HepG2 (cell line): ENCODE measurements at regions not wholly inside any gene's neighbourhood (a gene's known extent, or its start where the extent isn't known, plus 50 kb on each side); places are given as distances from the start of the nearest gene placed in this dataset.

ENCODE experiments used
- ATAC-seq: fragments of 200-7000 bp; cut with Tn5 transposase; 3 replicates; pipeline ENCODE4 v1.9.1; 2020; ENCODE audit warnings: mild to moderate bottlenecking, moderate library complexity
- BruUV-seq: library from RNA; stranded (reverse); fragments of 400-500 nt; replicated peaks from 2 replicates; lab custom pipeline; 2021; lab: Mats Ljungman, UMichigan
- CTCF ChIA-PET: fragments of 300-600 bp; formaldehyde crosslinking; extraction: SDS; loops from one replicate; lab custom pipeline; 2021; ENCODE audit warnings: low total read pairs, inconsistent platforms, low intra/inter-chr PET ratio; lab: Yijun Ruan, JAX
- POLR2A ChIA-PET: fragments of 350-600 bp; sonication (Branson Sonifier 250); formaldehyde crosslinking; loops from one replicate; lab custom pipeline; 2020; ENCODE audit warnings: antibody characterized with exemption, inconsistent platforms; lab: Yijun Ruan, JAX
- DNase-seq: peaks from one replicate; pipeline ENCODE4 v3.0.0-alpha.2; 2015; ENCODE audit warnings: low spot score
- FAIRE-seq: peaks from 3 replicates; lab custom pipeline; 2011; peaks lifted over from hg19 to GRCh38; lab: Jason Lieb, UNC
- H2AFZ ChIP-seq: one replicate; pipeline ENCODE4 v1.6.1; 2011; ENCODE audit warnings: low read length, inconsistent platforms
- H3K27ac ChIP-seq: fragments of 300-600 bp; 3 replicates; pipeline ENCODE4 v1.8.0; 2011; ENCODE audit warnings: mixed run types, mild to moderate bottlenecking, mixed read lengths, low read length, inconsistent platforms; ENCODE audit not compliant: insufficient read depth; ENCODE audit errors: extremely low read length
- H3K27me3 ChIP-seq, 2 experiments: fragments of 200-600 bp in 1 of 2; 2 replicates in 1 of 2; 3 replicates in 1 of 2; pipeline versions ENCODE4 v1.6.0 to v1.8.0; 2011; ENCODE audit warnings: low read length in 2 of 2, mild to moderate bottlenecking in 2 of 2, moderate library complexity in 2 of 2, inconsistent platforms in 1 of 2; ENCODE audit not compliant: insufficient read depth in 2 of 2, control insufficient read depth in 1 of 2
- H3K36me3 ChIP-seq, 2 experiments: fragments of 200-600 bp in 1 of 2; replicated peaks in 1 of 2; 2 replicates in 1 of 2; 3 replicates in 1 of 2; pipeline versions ENCODE4 v1.5.1 to v1.8.0; 2011; ENCODE audit warnings: low read length in 2 of 2, inconsistent platforms in 1 of 2; ENCODE audit not compliant: insufficient read depth in 2 of 2, control insufficient read depth in 1 of 2
- H3K4me1 ChIP-seq: 2 replicates; pipeline ENCODE4 v1.5.1; 2012; ENCODE audit warnings: low read length, inconsistent platforms; ENCODE audit not compliant: insufficient read depth
- H3K4me2 ChIP-seq: 2 replicates; pipeline ENCODE4 v1.6.0; 2011; ENCODE audit warnings: low read depth, low read length, inconsistent platforms
- H3K4me3 ChIP-seq, 3 experiments: fragments of 200-600 bp in 1 of 3; sonication (generic), shearing (Covaris generic) in 1 of 3; replicated peaks in 1 of 3; 2 replicates each; pipeline ENCODE4 v1.5.1; 2011 to 2016; ENCODE audit warnings: low read length in 3 of 3, inconsistent platforms in 2 of 3, low read depth in 2 of 3, mild to moderate bottlenecking in 2 of 3, control low read depth in 1 of 3, mixed read lengths in 1 of 3; ENCODE audit not compliant: insufficient read depth in 1 of 3
- H3K79me2 ChIP-seq: one replicate; pipeline ENCODE4 v1.6.1; 2011; ENCODE audit warnings: low read length, inconsistent platforms; ENCODE audit not compliant: insufficient read depth
- H3K9ac ChIP-seq: 2 replicates; pipeline ENCODE4 v1.6.0; 2011; ENCODE audit warnings: mild to moderate bottlenecking, low read depth, low read length, inconsistent platforms; ENCODE audit not compliant: insufficient read depth
- H3K9me3 ChIP-seq: 2 replicates; pipeline ENCODE4 v1.5.1; 2012; ENCODE audit warnings: mild to moderate bottlenecking, low read length
- H4K20me1 ChIP-seq: 2 replicates; pipeline ENCODE4 v1.6.0; 2011; ENCODE audit warnings: inconsistent platforms, mild to moderate bottlenecking, low read length, moderate library complexity; ENCODE audit not compliant: insufficient read depth
- ELF4 ChIP-seq: sonication (generic); formaldehyde crosslinking; IDR thresholded peaks from 2 replicates; pipeline ENCODE4 v1.5.0; 2020; ENCODE audit warnings: missing genetic modification reagents, mild to moderate bottlenecking, moderate library complexity, borderline replicate concordance
- REST ChIP-seq, 2 experiments: IDR thresholded peaks; 2 replicates each; pipeline ENCODE4 v1.6.1; 2011 to 2012; ENCODE audit warnings: low read length in 2 of 2, borderline replicate concordance in 1 of 2, low read depth in 1 of 2, mild to moderate bottlenecking in 1 of 2, moderate library complexity in 1 of 2
- RFXANK ChIP-seq: IDR thresholded peaks from 2 replicates; pipeline ENCODE4 v1.6.1; 2016
- SNRNP70 ChIP-seq: fragments of 200-400 bp; formaldehyde crosslinking; IDR thresholded peaks from 2 replicates; pipeline ENCODE4 v1.6.1; 2017; ENCODE audit warnings: mild to moderate bottlenecking, low read depth, low read length, moderate library complexity
- TEF ChIP-seq: sonication (generic); formaldehyde crosslinking; IDR thresholded peaks from 2 replicates; pipeline ENCODE4 v1.5.0; 2020; ENCODE audit warnings: missing genetic modification reagents
- ZFP41 ChIP-seq: sonication (generic); formaldehyde crosslinking; IDR thresholded peaks from 2 replicates; pipeline ENCODE4 v1.4.0; 2020; ENCODE audit warnings: mild to moderate bottlenecking, missing genetic modification reagents, borderline replicate concordance
- ZKSCAN8 ChIP-seq: IDR thresholded peaks from 2 replicates; pipeline ENCODE4 v1.6.1; 2016; ENCODE audit warnings: borderline replicate concordance, missing genetic modification reagents, missing compliant biosample characterization
- ZNF431 ChIP-seq: sonication (generic); formaldehyde crosslinking; IDR thresholded peaks from 2 replicates; pipeline ENCODE4 v1.9.0; 2022; ENCODE audit warnings: missing genetic modification reagents, low read depth, mild to moderate bottlenecking, borderline replicate concordance
- ZNF691 ChIP-seq: sonication (generic); formaldehyde crosslinking; IDR thresholded peaks from 2 replicates; pipeline ENCODE4 v1.4.0; 2020; ENCODE audit warnings: missing genetic modification reagents, low read depth, mild to moderate bottlenecking, borderline replicate concordance
- ZNF704 ChIP-seq: sonication (generic); formaldehyde crosslinking; IDR thresholded peaks from 2 replicates; pipeline ENCODE4 v1.8.1; 2023; ENCODE audit warnings: mild to moderate bottlenecking, inconsistent platforms, moderate library complexity, missing genetic modification reagents, borderline replicate concordance
- ZNF775 ChIP-seq: sonication (generic); formaldehyde crosslinking; IDR thresholded peaks from 2 replicates; pipeline ENCODE4 v1.4.0; 2020; ENCODE audit warnings: missing genetic modification reagents, mild to moderate bottlenecking, moderate library complexity, borderline replicate concordance
- WGBS: methylation state at CpG from one replicate; pipeline ENCODE4 v1.1.6; 2017; ENCODE audit warnings: low lambda C conversion rate; 5-methylcytosine and 5-hydroxymethylcytosine counted together
- in situ Hi-C: cut with HindIII; loops from 2 replicates; pipeline ENCODE4 v1.10.0; 2017; ENCODE audit warnings: low pct_unique_long_range_greater_than_20kb; ENCODE audit not compliant: extremely low pct_ligation_motif_present
- intact Hi-C: fragments of 100-400 bp; cut with micrococcal nuclease; formaldehyde crosslinking; loops from one replicate; pipeline ENCODE4 v1.10.0; 2022; ENCODE audit not compliant: unreplicated experiment
- TF ChIP-seq, protein P1 (sequence below): sonication (generic); formaldehyde crosslinking; IDR thresholded peaks from 2 replicates; pipeline ENCODE4 v1.4.0; 2020; ENCODE audit warnings: missing genetic modification reagents
- TF ChIP-seq, protein P2 (sequence below): sonication (generic); formaldehyde crosslinking; IDR thresholded peaks from 2 replicates; pipeline ENCODE4 v1.9.0; 2021; ENCODE audit warnings: missing genetic modification reagents, mild to moderate bottlenecking, borderline replicate concordance

GRCh38 chr7:113730309-113730955 is 188.4 kb downstream of the PPP1R3A start:
- 0% methylated on average over 1 of the region's 1 CpG for WGBS
- no peak for ATAC-seq
- H3K4me2 ChIP-seq, result no peak overlapping the region

More at GRCh38 chr7:113730309-113730955, 188.4 kb downstream of the PPP1R3A start:
- Histone ChIP-seq H3K9me3 (no peaks in the 10 kb centered on the region), H3K4me3 (no peak overlapping the region), H3K36me3 (no peaks in the 10 kb centered on the region), H3K27me3 (no peaks in the 10 kb centered on the region; a peak in 1 of 5 replicates), H3K27ac (no peak overlapping the region), H3K4me1 (no peaks in the 10 kb centered on the region), H3K79me2 (no peaks in the 10 kb centered on the region), H2AFZ (no peak overlapping the region), H4K20me1 (no peaks in the 10 kb centered on the region), H3K9ac (no peak overlapping the region)
- intact Hi-C loops, result no loop called here
- in situ Hi-C loops, result no loop called here
- ChIA-PET CTCF (no interaction called here), POLR2A (no interaction called here)
- DNase-seq (no peak), FAIRE-seq (no peak)
- TF ChIP-seq, protein P1, sequence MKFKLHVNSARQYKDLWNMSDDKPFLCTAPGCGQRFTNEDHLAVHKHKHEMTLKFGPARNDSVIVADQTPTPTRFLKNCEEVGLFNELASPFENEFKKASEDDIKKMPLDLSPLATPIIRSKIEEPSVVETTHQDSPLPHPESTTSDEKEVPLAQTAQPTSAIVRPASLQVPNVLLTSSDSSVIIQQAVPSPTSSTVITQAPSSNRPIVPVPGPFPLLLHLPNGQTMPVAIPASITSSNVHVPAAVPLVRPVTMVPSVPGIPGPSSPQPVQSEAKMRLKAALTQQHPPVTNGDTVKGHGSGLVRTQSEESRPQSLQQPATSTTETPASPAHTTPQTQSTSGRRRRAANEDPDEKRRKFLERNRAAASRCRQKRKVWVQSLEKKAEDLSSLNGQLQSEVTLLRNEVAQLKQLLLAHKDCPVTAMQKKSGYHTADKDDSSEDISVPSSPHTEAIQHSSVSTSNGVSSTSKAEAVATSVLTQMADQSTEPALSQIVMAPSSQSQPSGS (CRISPR knock-in tag), result no peak
- no peak for TF ChIP-seq ZKSCAN8 (CRISPR knock-in tag)
- TF ChIP-seq, protein P2, sequence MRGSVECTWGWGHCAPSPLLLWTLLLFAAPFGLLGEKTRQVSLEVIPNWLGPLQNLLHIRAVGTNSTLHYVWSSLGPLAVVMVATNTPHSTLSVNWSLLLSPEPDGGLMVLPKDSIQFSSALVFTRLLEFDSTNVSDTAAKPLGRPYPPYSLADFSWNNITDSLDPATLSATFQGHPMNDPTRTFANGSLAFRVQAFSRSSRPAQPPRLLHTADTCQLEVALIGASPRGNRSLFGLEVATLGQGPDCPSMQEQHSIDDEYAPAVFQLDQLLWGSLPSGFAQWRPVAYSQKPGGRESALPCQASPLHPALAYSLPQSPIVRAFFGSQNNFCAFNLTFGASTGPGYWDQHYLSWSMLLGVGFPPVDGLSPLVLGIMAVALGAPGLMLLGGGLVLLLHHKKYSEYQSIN (CRISPR knock-in tag), result no peak
- TF ChIP-seq REST (IDR thresholded peaks at IDR 0.05; ENCODE audit: borderline replicate concordance in 1 of 2, low read depth in 1 of 2, low read length in 2 of 2), result no peak
- no peak for TF ChIP-seq TEF (CRISPR knock-in tag)
- TF ChIP-seq ZNF775 (CRISPR knock-in tag), result no peak
- no peak for TF ChIP-seq ZNF704 (CRISPR knock-in tag)
- no peak for TF ChIP-seq ZNF431 (CRISPR knock-in tag)
- TF ChIP-seq ZNF691 (CRISPR knock-in tag), result no peak
- TF ChIP-seq RFXANK (CRISPR knock-in tag), result no peak
- no peak for TF ChIP-seq ZFP41 (CRISPR knock-in tag)
- TF ChIP-seq SNRNP70, result no peak
- TF ChIP-seq ELF4 (CRISPR knock-in tag), result no peak
- BruUV-seq, result no TSS peak
